Occipital lobe (tissue), 1 donor: ENCODE measurements at regions not wholly inside any gene's neighbourhood (a gene's known extent, or its start where the extent isn't known, plus 50 kb on each side); places are given as distances from the start of the nearest gene placed in this dataset.
"Not testable (repeated sequence)": the region's sequence is repeated elsewhere in the genome, so short reads cannot be mapped to it uniquely, and the experiment has no call there.

Source experiments
- DNase-seq: peaks from one replicate; lab custom pipeline; 2025; lab: John Stamatoyannopoulos, UW

- DNase-seq, result no peak
Measured at GRCh38 chr6:71053475-71053874, 96.6 kb upstream of the B3GAT2 start.

- DNase-seq, result no peak
Measured at GRCh38 chr6:71056656-71057055, 99.8 kb upstream of the B3GAT2 start.

DNA sequence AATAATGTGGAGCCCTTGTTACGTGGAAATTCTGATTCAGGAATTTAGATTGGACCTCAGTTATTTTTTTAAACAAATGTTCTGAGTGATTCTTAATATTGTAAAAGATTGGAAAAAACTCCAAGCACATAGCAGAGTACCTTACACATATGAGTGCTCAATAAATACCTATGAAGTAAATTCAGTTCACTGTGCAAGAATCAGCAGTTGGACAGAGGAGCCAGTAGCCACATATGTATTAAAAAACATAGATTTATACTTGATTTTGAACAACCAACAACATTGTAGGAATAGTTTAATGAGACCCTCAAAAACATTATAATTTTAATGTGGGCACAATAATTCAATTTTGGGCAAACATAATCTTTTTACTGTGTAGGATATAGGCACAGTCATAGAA is 109.3 kb upstream of the B3GAT2 start:
- no peak for DNase-seq

DNA sequence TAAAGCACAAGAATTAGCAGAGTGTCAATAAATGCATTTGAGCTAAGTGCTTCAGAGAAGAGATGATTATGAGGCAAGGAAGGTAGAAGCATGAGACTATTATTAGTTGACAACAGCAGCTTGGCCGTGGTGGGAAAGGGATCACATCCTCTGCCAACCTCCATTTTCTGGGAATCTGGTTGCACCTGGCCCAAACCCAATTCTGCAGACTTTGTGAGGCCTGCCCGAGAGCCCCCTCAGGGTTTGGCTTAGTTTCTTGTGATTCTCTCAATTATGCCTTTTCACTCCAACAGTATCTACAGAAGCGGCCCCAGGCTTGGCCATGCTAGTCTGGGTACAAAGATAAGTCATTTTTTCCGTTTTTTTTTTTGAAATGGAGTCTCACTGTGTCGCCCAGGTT is 111.0 kb upstream of the B3GAT2 start:
- DNase-seq, result no peak

GRCh38 chr6:71072508-71072907 is 115.6 kb upstream of the B3GAT2 start:
- no peak for DNase-seq

GRCh38 chr6:71077655-71078054 is 120.8 kb upstream of the B3GAT2 start:
- no peak for DNase-seq

DNA sequence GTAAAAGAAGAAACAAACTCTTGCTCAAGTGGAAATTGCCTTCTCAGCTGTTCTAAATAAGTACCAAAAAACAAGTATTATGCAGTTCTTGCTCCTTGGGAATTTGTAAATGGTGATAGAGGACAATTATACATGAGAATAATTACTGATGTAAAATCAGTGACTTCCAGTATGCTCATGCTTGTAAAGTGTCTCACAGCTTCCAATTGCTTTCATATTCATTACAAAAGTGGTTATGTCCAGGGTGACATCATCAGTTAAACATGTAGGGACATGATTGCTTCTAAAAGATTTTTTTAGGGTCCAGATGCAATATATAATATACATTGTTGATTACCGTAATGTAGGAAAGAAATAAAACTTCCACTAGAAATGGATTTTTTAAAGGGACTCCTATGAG is 122.8 kb upstream of the B3GAT2 start:
- DNase-seq, result no peak

DNA sequence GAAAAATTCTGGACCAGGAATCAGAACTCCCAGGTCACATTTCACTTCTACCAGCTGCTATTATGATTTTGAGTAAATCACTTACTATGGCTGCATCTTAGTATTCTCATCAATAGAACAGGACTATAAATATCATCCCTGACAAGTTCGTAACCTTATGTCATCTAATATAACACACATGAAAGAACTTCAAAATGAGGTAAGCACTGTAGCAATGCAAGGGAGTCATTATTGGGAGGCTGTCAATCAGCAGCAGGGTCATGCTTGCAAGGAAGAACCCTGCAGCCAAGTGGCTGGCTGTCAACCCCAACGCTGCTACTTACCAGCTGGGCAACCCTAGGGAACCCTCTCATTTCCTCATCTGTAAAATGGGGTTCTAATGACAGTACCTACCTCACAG is 123.3 kb upstream of the B3GAT2 start:
- DNase-seq, result no peak

GRCh38 chr6:71080826-71081225 is 124.0 kb upstream of the B3GAT2 start:
- no peak for DNase-seq

DNA sequence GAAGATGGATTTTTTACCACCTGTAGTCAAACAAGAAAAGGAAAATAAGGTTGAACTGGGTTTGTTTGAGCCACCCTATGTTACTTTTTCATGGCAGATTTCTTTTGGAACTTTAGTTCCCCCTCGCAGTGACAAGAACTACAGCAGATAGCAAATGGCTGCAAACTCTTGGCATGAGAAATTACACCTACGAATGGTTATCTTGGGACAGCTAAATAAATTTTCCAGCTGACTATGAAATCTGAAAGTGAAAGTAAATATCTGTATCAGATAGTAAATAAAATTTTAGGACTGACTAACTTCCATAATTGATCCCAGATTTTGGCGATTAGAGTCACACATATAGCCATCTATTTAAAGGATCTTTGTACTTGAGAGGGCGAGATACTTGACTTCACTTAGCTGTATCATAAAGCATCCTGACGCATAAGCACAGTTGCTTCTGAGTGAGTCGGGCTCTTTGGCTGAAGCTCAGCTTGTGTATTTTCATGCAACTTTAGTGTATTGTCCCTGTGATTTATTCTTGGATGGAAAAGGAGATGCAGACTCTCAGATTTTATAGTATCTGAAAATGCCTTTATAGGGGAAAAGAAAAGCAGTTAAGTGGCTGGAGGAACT is 125.3 kb upstream of the B3GAT2 start:
- DNase-seq, result no peak

DNA sequence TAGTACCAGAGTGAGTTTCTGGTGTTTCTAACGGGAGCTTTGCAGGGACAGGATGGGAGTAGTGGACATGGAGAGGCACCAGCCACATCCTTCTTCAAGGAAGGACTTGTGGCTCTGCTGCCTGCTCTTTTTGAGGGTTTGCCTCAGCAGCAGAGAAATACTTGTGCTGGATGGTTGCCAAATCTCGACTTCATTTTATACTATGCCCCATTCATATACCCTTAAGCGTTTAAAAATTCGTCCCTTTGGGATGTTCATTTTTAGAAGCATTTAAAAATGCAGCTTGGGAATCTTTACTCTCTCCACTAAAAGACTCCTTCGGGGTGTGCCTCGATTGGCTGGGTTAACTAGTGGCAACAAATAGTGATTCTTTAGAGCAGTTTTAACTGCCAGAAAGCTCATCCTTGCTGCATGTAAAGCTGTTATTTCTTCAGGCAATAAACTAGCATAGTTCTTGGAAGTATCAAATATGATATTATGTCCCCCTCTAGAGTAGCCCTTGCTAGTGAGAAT is 126.5 kb upstream of the B3GAT2 start:
- no peak for DNase-seq

- no peak for DNase-seq
Measured at GRCh38 chr6:71088166-71088565, 131.3 kb upstream of the B3GAT2 start.

GRCh38 chr6:71090217-71090616 is 133.4 kb upstream of the B3GAT2 start:
- DNase-seq, result no peak

DNA sequence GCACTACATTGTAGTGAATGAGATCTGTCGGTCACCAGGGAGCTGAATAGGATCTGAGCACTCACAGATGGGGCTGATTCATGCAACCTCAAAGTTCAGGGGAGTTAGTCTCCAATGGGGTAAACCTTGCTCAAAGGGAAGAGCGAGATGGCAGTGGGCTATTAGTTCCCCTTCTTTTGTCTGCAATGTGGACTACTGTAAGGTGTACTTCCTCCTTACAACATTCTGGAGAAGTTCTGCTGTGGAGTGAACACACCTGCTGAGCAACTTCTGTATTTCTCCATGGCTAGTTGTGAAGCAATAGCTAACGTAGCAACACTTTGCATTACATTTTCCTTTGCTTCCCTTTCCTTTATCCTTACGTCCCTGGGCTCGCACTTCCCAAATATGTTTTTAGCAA is 134.3 kb upstream of the B3GAT2 start:
- DNase-seq, result no peak

DNA sequence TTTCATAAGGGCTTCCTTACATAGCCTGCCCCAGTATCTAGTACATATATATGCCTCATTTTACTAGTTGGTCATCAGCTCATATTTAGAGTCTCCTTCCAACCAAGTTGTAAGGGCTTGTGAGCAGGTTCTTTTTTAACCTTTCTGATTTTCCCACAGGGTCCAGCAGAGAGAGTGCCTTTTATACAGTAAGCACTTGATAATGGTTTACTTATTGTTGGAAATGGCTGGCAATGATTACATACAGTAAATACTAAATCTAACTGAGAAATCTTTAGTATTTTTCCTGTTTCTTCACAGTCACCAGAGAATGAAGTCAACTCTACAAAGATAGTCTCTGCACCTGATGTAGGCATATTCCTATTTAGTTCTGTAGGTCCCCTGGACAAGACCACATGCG is 135.1 kb upstream of the B3GAT2 start:
- DNase-seq, result no peak

DNA sequence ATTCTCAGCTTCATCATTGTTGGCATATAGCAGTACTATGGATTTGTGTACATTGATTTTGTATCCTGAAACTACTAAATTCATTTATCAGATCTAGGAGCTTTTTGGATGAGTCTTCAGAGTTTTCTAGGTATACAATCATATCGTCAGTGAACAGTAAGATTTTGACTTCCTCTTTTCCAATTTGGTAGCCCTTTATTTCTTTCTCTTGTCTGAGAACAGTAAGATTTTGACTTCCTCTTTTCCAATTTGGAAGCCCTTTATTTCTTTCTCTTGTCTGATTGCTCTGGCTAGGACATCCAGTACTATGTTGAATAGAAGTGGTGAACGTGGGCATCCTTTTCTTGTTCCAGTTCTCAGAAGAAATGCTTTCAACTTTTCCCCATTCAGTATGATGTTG is 140.4 kb upstream of the B3GAT2 start:
- DNase-seq, result not testable (repeated sequence)

GRCh38 chr6:71099649-71100048 is 142.8 kb upstream of the B3GAT2 start:
- no peak for DNase-seq

DNA sequence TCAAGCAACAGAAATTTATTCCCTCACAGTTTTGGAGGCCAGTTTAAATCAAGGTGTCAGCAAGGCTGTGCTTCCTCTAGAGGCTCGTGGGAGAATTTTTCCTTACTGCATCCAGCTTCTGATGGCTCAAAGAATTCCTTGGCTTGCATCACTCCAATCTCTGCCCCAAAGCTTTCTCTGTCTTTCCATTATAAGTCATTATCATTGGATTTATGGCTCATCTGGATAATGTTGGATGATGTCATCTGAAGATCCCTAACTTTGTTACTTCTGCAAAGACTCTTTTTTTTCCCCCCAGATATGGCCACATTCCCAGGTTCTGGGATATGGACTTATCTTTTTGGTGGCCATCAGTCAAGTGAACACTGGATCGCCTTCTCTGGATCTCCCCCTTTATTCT is 146.3 kb upstream of the B3GAT2 start:
- no peak for DNase-seq

DNA sequence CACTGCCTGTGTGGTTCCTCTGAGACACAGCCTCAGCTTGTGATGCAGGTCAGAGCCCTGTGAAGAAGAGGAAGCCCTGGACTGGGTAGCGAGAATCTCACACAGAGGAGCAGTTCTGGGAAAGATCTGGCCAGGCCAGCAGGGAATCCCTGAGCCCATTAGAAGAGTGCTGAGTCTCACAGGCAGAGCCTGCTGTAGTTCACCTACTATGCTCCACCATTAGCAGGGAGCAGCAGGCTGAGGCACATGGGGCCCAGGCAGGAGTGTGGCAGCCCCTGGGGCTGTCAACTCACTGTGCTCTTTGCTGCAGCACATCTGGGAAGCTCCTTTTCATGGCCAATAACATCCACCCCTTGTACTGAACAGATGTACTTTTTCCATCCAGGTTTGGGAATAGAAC is 146.8 kb upstream of the B3GAT2 start:
- no peak for DNase-seq

DNA sequence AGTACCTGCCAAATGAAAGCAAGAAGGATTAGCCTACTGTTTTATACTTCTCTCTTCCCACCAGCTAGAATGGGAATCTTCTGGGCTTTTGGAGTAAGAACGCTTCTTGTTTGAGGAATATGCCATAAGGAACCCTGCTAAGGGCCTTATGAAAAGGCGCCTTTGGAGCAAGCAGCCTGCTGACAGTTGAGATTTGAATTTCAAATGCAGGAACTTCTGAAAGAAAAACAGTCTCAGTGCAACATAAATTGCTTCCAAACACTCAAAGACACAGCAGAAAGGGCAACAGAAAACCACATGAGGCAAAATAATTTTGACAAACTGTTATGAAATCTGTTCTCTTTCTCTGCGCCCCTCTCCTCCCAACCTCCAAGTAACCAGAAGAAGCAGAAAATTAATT is 149.4 kb upstream of the B3GAT2 start:
- no peak for DNase-seq

- DNase-seq, result no peak
Measured at GRCh38 chr6:71107911-71108420, 151.1 kb upstream of the B3GAT2 start.

DNA sequence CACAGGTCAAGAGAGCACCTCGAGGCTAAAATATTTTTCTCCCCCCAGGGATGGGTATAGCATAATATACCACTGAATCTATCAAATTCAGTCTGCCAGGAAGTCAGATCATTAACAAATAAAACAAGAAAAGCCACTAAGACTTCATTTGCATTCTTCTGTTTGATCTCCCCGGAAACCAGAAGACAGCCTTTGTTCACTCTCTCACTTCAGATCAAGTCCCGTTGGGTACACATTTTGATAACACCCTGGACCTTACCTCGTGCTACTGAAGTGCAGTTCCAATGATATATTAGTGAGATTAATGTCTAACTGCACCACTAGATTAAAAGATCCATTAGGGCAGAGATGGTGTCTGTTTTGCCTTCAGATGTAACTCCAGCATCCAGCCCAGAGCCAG is 157.7 kb upstream of the B3GAT2 start:
- no peak for DNase-seq

GRCh38 chr6:71114986-71115385 is 158.1 kb upstream of the B3GAT2 start:
- no peak for DNase-seq

- no peak for DNase-seq
Measured at GRCh38 chr6:71119560-71119959, 162.7 kb upstream of the B3GAT2 start.
